Occipital lobe (tissue), 1 donor: ENCODE measurements at regions not wholly inside any gene's neighbourhood (a gene's known extent, or its start where the extent isn't known, plus 50 kb on each side); places are given as distances from the start of the nearest gene placed in this dataset.
"Not testable (repeated sequence)": the region's sequence is repeated elsewhere in the genome, so short reads cannot be mapped to it uniquely, and the experiment has no call there.

Source experiments
- DNase-seq: peaks from one replicate; lab custom pipeline; 2025; lab: John Stamatoyannopoulos, UW

GRCh38 chr6:22747571-22747970, 178.2 kb downstream of the HDGFL1 start:
- DNase-seq = no peak

GRCh38 chr6:22748681-22749080, 179.3 kb downstream of the HDGFL1 start:
- no peak for DNase-seq

- DNase-seq = no peak
Observed at GRCh38 chr6:22749696-22750095, 180.3 kb downstream of the HDGFL1 start.

- DNase-seq = no peak
Observed at GRCh38 chr6:22751223-22751622, 181.9 kb downstream of the HDGFL1 start.

GRCh38 chr6:22752522-22752921, 183.2 kb downstream of the HDGFL1 start:
- DNase-seq = no peak

- no peak for DNase-seq
Observed at GRCh38 chr6:22754061-22754460, 184.7 kb downstream of the HDGFL1 start.

GRCh38 chr6:22755605-22756004, 186.2 kb downstream of the HDGFL1 start:
- no peak for DNase-seq

GRCh38 chr6:22756365-22756764, 187.0 kb downstream of the HDGFL1 start:
- no peak for DNase-seq

- no peak for DNase-seq
Observed at GRCh38 chr6:22764496-22764895, 195.1 kb downstream of the HDGFL1 start.

- DNase-seq = no peak
Observed at GRCh38 chr6:22765015-22765414, 195.6 kb downstream of the HDGFL1 start.

- DNase-seq = no peak
Observed at GRCh38 chr6:22766979-22767378, 197.6 kb downstream of the HDGFL1 start.

GRCh38 chr6:22770054-22770453, 200.7 kb downstream of the HDGFL1 start:
- no peak for DNase-seq

- no peak for DNase-seq
Observed at GRCh38 chr6:22774129-22774528, 204.8 kb downstream of the HDGFL1 start.

GRCh38 chr6:22778438-22778837, 209.1 kb downstream of the HDGFL1 start:
- DNase-seq = not testable (repeated sequence)

GRCh38 chr6:22779062-22779461, 209.7 kb downstream of the HDGFL1 start:
- DNase-seq = no peak

- DNase-seq = no peak
Observed at GRCh38 chr6:22783931-22784330, 214.6 kb downstream of the HDGFL1 start.

- peak; percentile 46 for DNase-seq
Observed at GRCh38 chr6:22784601-22785410, 215.4 kb downstream of the HDGFL1 start.

GRCh38 chr6:22788038-22788437, 218.7 kb downstream of the HDGFL1 start:
- no peak for DNase-seq

- no peak for DNase-seq
Observed at GRCh38 chr6:22789315-22789714, 219.9 kb downstream of the HDGFL1 start.

GRCh38 chr6:22794844-22795243, 225.5 kb downstream of the HDGFL1 start:
- no peak for DNase-seq

- DNase-seq = no peak
Observed at GRCh38 chr6:22800451-22800850, 231.1 kb downstream of the HDGFL1 start.

GRCh38 chr6:22801831-22802230, 232.5 kb downstream of the HDGFL1 start:
- no peak for DNase-seq

- DNase-seq = no peak
Observed at GRCh38 chr6:22804620-22805261, 235.4 kb downstream of the HDGFL1 start.
